Fibroblast of the aortic adventitia (primary cell): ENCODE measurements at regions not wholly inside any gene's neighbourhood (a gene's known extent, or its start where the extent isn't known, plus 50 kb on each side); places are given as distances from the start of the nearest gene placed in this dataset.

ENCODE experiments used
- DNase-seq: peaks from one replicate; pipeline ENCODE4 v3.0.0-alpha.2; 2010; ENCODE audit warnings: low read depth
- H3K4me3 ChIP-seq: 2 replicates; pipeline ENCODE4 v1.5.1; 2011; ENCODE audit warnings: low read depth, mild to moderate bottlenecking, control low read depth, low read length, moderate library complexity
- CTCF ChIP-seq: IDR thresholded peaks from 2 replicates; pipeline ENCODE4 v1.5.1; 2011; ENCODE audit warnings: mild to moderate bottlenecking, low read length, control low read depth, inconsistent platforms; ENCODE audit not compliant: insufficient read depth

- DNase-seq: no peak
- TF ChIP-seq CTCF: no peak
- H3K4me3 ChIP-seq: no peak overlapping the region
Measured at GRCh38 chr1:213383465-213383864, 332.4 kb downstream of the RPS6KC1 start.

DNA sequence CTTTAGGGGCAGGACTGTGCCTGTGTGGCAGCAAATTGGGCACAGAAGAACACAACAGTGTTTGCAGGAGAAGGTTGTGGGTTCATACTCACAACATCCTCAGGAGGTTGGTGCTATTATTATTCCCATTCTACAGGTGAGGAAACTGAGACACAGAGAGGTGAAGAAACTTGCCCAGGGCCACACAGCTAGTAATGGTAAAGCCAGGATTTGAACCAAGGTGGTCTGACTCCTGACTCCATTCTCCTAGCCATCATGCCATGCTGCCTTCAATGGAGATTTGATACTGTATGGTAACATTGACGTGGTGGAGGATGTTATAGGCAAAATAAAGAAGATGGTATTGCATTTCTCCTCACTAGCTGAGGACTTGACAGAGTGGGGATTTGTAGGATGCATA, 334.2 kb downstream of the RPS6KC1 start:
- DNase-seq: no peak
- TF ChIP-seq CTCF: no peak
- no peak overlapping the region for H3K4me3 ChIP-seq

DNA sequence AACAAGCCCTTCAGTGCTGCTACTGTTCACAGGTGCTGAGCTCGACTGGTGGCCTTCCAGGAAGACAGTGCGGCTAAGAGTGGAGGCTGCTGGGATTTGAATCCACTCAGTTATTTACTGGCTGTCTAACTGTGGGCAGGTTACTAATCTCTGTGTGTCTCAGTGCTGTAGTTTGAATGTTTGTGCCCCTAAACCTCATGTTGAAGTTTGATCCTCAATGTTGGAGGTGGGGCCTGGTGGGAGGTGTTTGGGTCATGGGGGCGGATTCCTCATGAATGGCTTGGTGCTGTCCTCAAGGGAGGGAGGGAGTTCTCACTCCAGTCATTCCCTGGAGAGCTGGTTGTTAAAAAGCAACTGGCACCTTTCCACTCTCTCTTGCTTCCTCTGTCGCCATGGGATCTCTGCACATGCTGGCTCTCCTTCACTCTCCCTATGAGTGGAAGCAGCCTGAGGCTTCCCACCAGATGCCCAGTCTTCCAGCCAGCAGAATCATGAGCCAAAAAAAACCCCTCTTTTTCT, 334.8 kb downstream of the RPS6KC1 start:
- no peak for TF ChIP-seq CTCF
- DNase-seq: no peak
- no peak overlapping the region for H3K4me3 ChIP-seq

- no peak overlapping the region for H3K4me3 ChIP-seq
- no peak for TF ChIP-seq CTCF
- no peak for DNase-seq
Measured at GRCh38 chr1:213387380-213388015, 336.5 kb downstream of the RPS6KC1 start.

DNA sequence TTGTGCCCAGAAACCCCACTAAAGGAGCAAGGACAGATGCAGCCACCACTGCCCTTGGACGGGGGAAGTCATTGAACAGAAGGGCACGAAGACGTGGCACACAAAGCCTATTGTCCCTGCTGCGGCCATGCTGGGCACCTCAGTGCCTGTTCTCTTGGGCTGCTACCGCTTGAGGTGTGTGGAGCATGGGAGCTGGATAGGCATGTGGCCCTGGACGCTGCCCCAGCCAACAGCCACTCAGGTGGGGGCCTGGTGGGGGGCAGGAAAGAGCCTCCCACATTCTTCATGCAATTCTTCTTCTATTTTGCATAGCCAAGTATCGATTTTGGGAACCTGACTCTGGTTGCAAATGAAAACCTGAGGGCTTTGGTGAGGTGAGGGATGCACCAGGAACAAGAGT, 337.2 kb downstream of the RPS6KC1 start:
- no peak overlapping the region for H3K4me3 ChIP-seq
- DNase-seq: no peak
- no peak for TF ChIP-seq CTCF

DNA sequence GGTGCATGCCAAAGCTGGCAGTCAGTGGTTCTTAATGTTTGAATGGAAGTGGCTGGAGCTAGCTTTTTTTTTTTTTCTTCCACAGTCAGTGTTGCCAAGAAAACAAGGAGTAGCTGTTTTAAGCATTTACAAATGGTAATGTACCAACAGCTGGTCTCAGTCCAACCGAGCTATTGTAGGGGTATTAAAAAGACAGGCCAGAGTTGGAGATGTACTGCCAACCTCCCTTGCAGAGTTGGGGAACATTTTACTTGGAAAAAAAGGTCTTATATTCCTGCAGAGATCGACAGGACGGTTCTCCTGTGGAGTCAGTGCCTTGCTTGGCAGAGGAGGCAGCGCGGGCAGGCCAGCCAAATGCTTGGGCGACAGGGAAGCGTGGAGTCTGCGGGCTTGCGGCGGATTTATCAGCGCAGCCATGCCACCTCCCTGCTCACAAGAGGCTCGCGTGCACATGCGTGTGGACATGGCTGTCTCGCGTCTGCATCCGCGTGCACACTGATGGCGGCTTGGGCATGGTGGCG, 338.1 kb downstream of the RPS6KC1 start:
- H3K4me3 ChIP-seq: no peak overlapping the region
- TF ChIP-seq CTCF: no peak
- DNase-seq: no peak

- TF ChIP-seq CTCF: no peak
- H3K4me3 ChIP-seq: no peak overlapping the region
- no peak for DNase-seq
Measured at GRCh38 chr1:213391445-213391844, 340.4 kb downstream of the RPS6KC1 start.
